M059J (cell line): ENCODE measurements at regions not wholly inside any gene's neighbourhood (a gene's known extent, or its start where the extent isn't known, plus 50 kb on each side); places are given as distances from the start of the nearest gene placed in this dataset.

ENCODE experiments used
- DNase-seq: peaks from one replicate; pipeline ENCODE4 v3.0.0-alpha.2; 2012; ENCODE audit warnings: low read depth

- no peak for DNase-seq
These were observed 135.4 kb downstream of the TMEM17 start for GRCh38 chr2:62370321-62371250.

- DNase-seq = peak; percentile 18
These were observed 136.3 kb downstream of the TMEM17 start for GRCh38 chr2:62369541-62370202.

- no peak for DNase-seq
These were observed 141.0 kb downstream of the TMEM17 start for GRCh38 chr2:62364791-62365528.

GRCh38 chr2:62363166-62363565 lies 142.8 kb downstream of the TMEM17 start:
- DNase-seq = no peak

GRCh38 chr2:62362561-62362960 lies 143.4 kb downstream of the TMEM17 start:
- DNase-seq = no peak

- DNase-seq = no peak
These were observed 144.0 kb downstream of the TMEM17 start for GRCh38 chr2:62361964-62362363.

GRCh38 chr2:62354771-62355561 lies 151.0 kb downstream of the TMEM17 start:
- no peak for DNase-seq

- DNase-seq = no peak
These were observed 154.0 kb downstream of the TMEM17 start for GRCh38 chr2:62352031-62352430.

GRCh38 chr2:62349788-62350187 lies 153.9 kb downstream of the B3GNT2 start:
- no peak for DNase-seq

- DNase-seq = no peak
These were observed 152.8 kb downstream of the B3GNT2 start for GRCh38 chr2:62348700-62349099.

- no peak for DNase-seq
These were observed 151.8 kb downstream of the B3GNT2 start for GRCh38 chr2:62347563-62348270.

GRCh38 chr2:62344472-62344871 lies 148.6 kb downstream of the B3GNT2 start:
- DNase-seq = peak; percentile 64

- DNase-seq = no peak
These were observed 147.9 kb downstream of the B3GNT2 start for GRCh38 chr2:62343636-62344337.

GRCh38 chr2:62343206-62343605 lies 147.3 kb downstream of the B3GNT2 start:
- DNase-seq = no peak

GRCh38 chr2:62340994-62341484 lies 145.1 kb downstream of the B3GNT2 start:
- DNase-seq = peak; percentile 59

GRCh38 chr2:62339837-62340236 lies 143.9 kb downstream of the B3GNT2 start:
- DNase-seq = no peak

GRCh38 chr2:62339413-62339812 lies 143.5 kb downstream of the B3GNT2 start:
- no peak for DNase-seq

GRCh38 chr2:62338111-62338510 lies 142.2 kb downstream of the B3GNT2 start:
- no peak for DNase-seq

GRCh38 chr2:62337403-62337802 lies 141.5 kb downstream of the B3GNT2 start:
- DNase-seq = no peak

GRCh38 chr2:62335612-62336011 lies 139.7 kb downstream of the B3GNT2 start:
- no peak for DNase-seq
